H1 (cell line): ENCODE measurements at regions not wholly inside any gene's neighbourhood (a gene's known extent, or its start where the extent isn't known, plus 50 kb on each side); places are given as distances from the start of the nearest gene placed in this dataset.

Source experiments
- CTCF ChIA-PET: fragments of 300-600 bp; sonication (Branson Sonifier 250); formaldehyde crosslinking; loops from one replicate; lab custom pipeline; 2021; ENCODE audit not compliant: partially characterized antibody; lab: Charles Lee
- POLR2A ChIA-PET: fragments of 300-600 bp; sonication (Branson Sonifier 250); formaldehyde crosslinking; loops from one replicate; lab custom pipeline; 2021; ENCODE audit warnings: inconsistent platforms; ENCODE audit not compliant: partially characterized antibody; lab: Charles Lee
- DNase-seq, 2 experiments: peaks; one replicate each; pipeline versions ENCODE4 v3.0.0 to v3.0.0-alpha.2; 2010 to 2022; ENCODE audit warnings: low spot score in 2 of 2, low read depth in 1 of 2, mixed read lengths in 1 of 2
- FAIRE-seq: peaks from 2 replicates; lab custom pipeline; 2011; peaks lifted over from hg19 to GRCh38; lab: Jason Lieb, UNC
- H2AFZ ChIP-seq: 2 replicates; pipeline ENCODE4 v1.8.1; 2012; ENCODE audit warnings: low read length, inconsistent platforms
- H2AK5ac ChIP-seq: 2 replicates; pipeline ENCODE4 v1.6.1; 2013; ENCODE audit warnings: low read depth, low read length
- H2BK120ac ChIP-seq: replicated peaks from 2 replicates; pipeline ENCODE3; 2013; ENCODE audit warnings: low read depth, low read length, inconsistent platforms
- H2BK12ac ChIP-seq: 2 replicates; pipeline ENCODE4 v1.6.1; 2013; ENCODE audit warnings: low read depth, low read length
- H2BK15ac ChIP-seq: 2 replicates; pipeline ENCODE4 v1.6.1; 2013; ENCODE audit warnings: low read length
- H2BK20ac ChIP-seq: 2 replicates; pipeline ENCODE4 v1.6.1; 2013; ENCODE audit warnings: low read length
- H2BK5ac ChIP-seq: 2 replicates; pipeline ENCODE4 v1.6.1; 2013; ENCODE audit warnings: low read depth, low read length
- H3K14ac ChIP-seq: 2 replicates; pipeline ENCODE4 v1.6.1; 2013; ENCODE audit warnings: inconsistent platforms; ENCODE audit not compliant: insufficient read length
- H3K18ac ChIP-seq: 2 replicates; pipeline ENCODE4 v1.6.1; 2013; ENCODE audit warnings: low read length; ENCODE audit errors: extremely low read depth
- H3K23ac ChIP-seq: 2 replicates; pipeline ENCODE4 v1.6.1; 2013; ENCODE audit warnings: inconsistent platforms; ENCODE audit not compliant: insufficient read length
- H3K23me2 ChIP-seq: 2 replicates; pipeline ENCODE4 v1.6.1; 2013; ENCODE audit warnings: low read depth, low read length
- H3K27ac ChIP-seq: 2 replicates; pipeline ENCODE4 v1.6.1; 2011; ENCODE audit warnings: low read depth, low read length, inconsistent platforms
- H3K27me3 ChIP-seq, 4 experiments: replicated peaks in 1 of 4; 1 replicate in 1 of 4; 2 replicates in 3 of 4; pipeline versions ENCODE4 v1.6.1 to v1.8.1; 2011 to 2013; ENCODE audit warnings: low read length in 3 of 4, mild to moderate bottlenecking in 3 of 4, inconsistent platforms in 2 of 4, mixed read lengths in 2 of 4, moderate library complexity in 1 of 4; ENCODE audit not compliant: control insufficient read depth in 3 of 4, insufficient read depth in 3 of 4; ENCODE audit errors: extremely low read depth in 1 of 4
- H3K36me3 ChIP-seq, 4 experiments: 2 replicates each; pipeline versions ENCODE4 v1.6.1 to v1.8.1; 2011 to 2013; ENCODE audit warnings: mild to moderate bottlenecking in 4 of 4, low read length in 3 of 4, moderate library complexity in 2 of 4, control low read depth in 1 of 4, inconsistent platforms in 1 of 4; ENCODE audit not compliant: insufficient read depth in 4 of 4, control insufficient read depth in 2 of 4
- H3K4ac ChIP-seq: replicated peaks from 2 replicates; pipeline ENCODE3; 2013; ENCODE audit warnings: low read length, low read depth, mixed read lengths, inconsistent platforms; ENCODE audit not compliant: insufficient read length
- H3K4me1 ChIP-seq, 4 experiments: replicated peaks in 1 of 4; 1 replicate in 1 of 4; 2 replicates in 3 of 4; pipeline versions ENCODE4 v1.6.1 to v1.8.1; 2011 to 2013; ENCODE audit warnings: low read length in 3 of 4, inconsistent platforms in 2 of 4, mixed read lengths in 1 of 4; ENCODE audit not compliant: insufficient read depth in 4 of 4, control insufficient read depth in 3 of 4
- H3K4me2 ChIP-seq, 2 experiments: 2 replicates each; pipeline versions ENCODE4 v1.6.1 to v1.8.1; 2011 to 2013; ENCODE audit warnings: low read depth in 2 of 2, low read length in 2 of 2, control low read depth in 1 of 2, inconsistent platforms in 1 of 2, mild to moderate bottlenecking in 1 of 2; ENCODE audit not compliant: insufficient read depth in 1 of 2
- H3K4me3 ChIP-seq, 4 experiments: fragments of 200-600, 300-600 bp in 1 of 4; sonication (generic), shearing (Covaris generic), sonication (Bioruptor Twin) in 1 of 4; 2 replicates each; pipeline versions ENCODE4 v1.5.1 to v1.8.1; 2011 to 2016; ENCODE audit warnings: low read length in 4 of 4, low read depth in 3 of 4, control low read depth in 2 of 4, inconsistent platforms in 2 of 4, mild to moderate bottlenecking in 2 of 4, mixed read lengths in 1 of 4, moderate library complexity in 1 of 4; ENCODE audit not compliant: insufficient read depth in 2 of 4; ENCODE audit errors: extremely low read depth in 1 of 4
- H3K56ac ChIP-seq: replicated peaks from 2 replicates; pipeline ENCODE3; 2013; ENCODE audit warnings: low read depth, mild to moderate bottlenecking, mixed read lengths, low read length, inconsistent platforms; ENCODE audit not compliant: insufficient read length
- H3K79me1 ChIP-seq: 2 replicates; pipeline ENCODE4 v1.6.1; 2013; ENCODE audit warnings: low read depth, low read length, control low read depth
- H3K79me2 ChIP-seq, 2 experiments: 2 replicates each; pipeline versions ENCODE4 v1.6.1 to v1.8.1; 2012 to 2013; ENCODE audit warnings: low read length in 2 of 2, mild to moderate bottlenecking in 2 of 2, inconsistent platforms in 1 of 2; ENCODE audit not compliant: insufficient read depth in 2 of 2, control insufficient read depth in 1 of 2
- H3K9ac ChIP-seq, 4 experiments: replicated peaks in 1 of 4; 1 replicate in 1 of 4; 2 replicates in 3 of 4; pipeline versions ENCODE4 v1.6.1 to v1.8.1; 2011 to 2013; ENCODE audit warnings: low read depth in 3 of 4, low read length in 3 of 4, control low read depth in 2 of 4, mild to moderate bottlenecking in 2 of 4, moderate library complexity in 2 of 4, inconsistent platforms in 1 of 4; ENCODE audit errors: extremely low read depth in 1 of 4
- H3K9me3 ChIP-seq, 2 experiments: 2 replicates each; pipeline versions ENCODE4 v1.6.1 to v1.8.1; 2012 to 2013; ENCODE audit warnings: mild to moderate bottlenecking in 2 of 2, moderate library complexity in 2 of 2, control low read depth in 1 of 2, inconsistent platforms in 1 of 2, low read depth in 1 of 2, low read length in 1 of 2, mixed read lengths in 1 of 2; ENCODE audit not compliant: insufficient read depth in 2 of 2
- H4K20me1 ChIP-seq, 2 experiments: replicated peaks in 1 of 2; 2 replicates each; pipeline versions ENCODE3 to v1.8.1; 2011 to 2013; ENCODE audit warnings: inconsistent platforms in 2 of 2, low read length in 2 of 2, mild to moderate bottlenecking in 1 of 2; ENCODE audit not compliant: insufficient read depth in 2 of 2, control insufficient read depth in 1 of 2
- H4K5ac ChIP-seq: 2 replicates; pipeline ENCODE4 v1.6.1; 2013; ENCODE audit warnings: low read length, low read depth, mixed read lengths, inconsistent platforms; ENCODE audit not compliant: insufficient read length
- H4K8ac ChIP-seq: 2 replicates; pipeline ENCODE4 v1.8.0; 2013; ENCODE audit warnings: mild to moderate bottlenecking, moderate library complexity, low read length, inconsistent platforms; ENCODE audit not compliant: insufficient read depth; ENCODE audit errors: extremely low read depth
- H4K91ac ChIP-seq: replicated peaks from 2 replicates; pipeline ENCODE3; 2013; ENCODE audit warnings: low read length, mixed read lengths, inconsistent platforms; ENCODE audit not compliant: insufficient read length
- CREB1 ChIP-seq: IDR thresholded peaks from 2 replicates; pipeline ENCODE4 v1.6.1; 2012; ENCODE audit warnings: inconsistent platforms
- EZH2 ChIP-seq: fragments of 200-600 bp; sonication (generic); IDR thresholded peaks from 2 replicates; pipeline ENCODE4 v1.7.1; 2012; ENCODE audit warnings: low read depth, mild to moderate bottlenecking, moderate library complexity, low read length, inconsistent platforms; ENCODE audit not compliant: severe bottlenecking
- KDM5A ChIP-seq: fragments of 200-600 bp; IDR thresholded peaks from 2 replicates; pipeline ENCODE4 v1.7.1; 2012; ENCODE audit warnings: mild to moderate bottlenecking, low read length, inconsistent platforms, mixed read lengths
- MAFK ChIP-seq: IDR thresholded peaks from 2 replicates; pipeline ENCODE4 v1.6.1; 2012; ENCODE audit warnings: low read depth, mild to moderate bottlenecking, improper control_type of control experiment, low read length
- PHF8 ChIP-seq: fragments of 200-600 bp; sonication (generic); conservative IDR thresholded peaks from 2 replicates; pipeline ENCODE4 v1.7.1; 2012; ENCODE audit warnings: low read depth, mild to moderate bottlenecking, inconsistent platforms, low read length, moderate library complexity
- POU5F1 ChIP-seq: IDR thresholded peaks from 2 replicates; pipeline ENCODE4 v1.6.1; 2011; ENCODE audit warnings: low read depth, mild to moderate bottlenecking, low read length, moderate library complexity
- RAD21 ChIP-seq, 2 experiments: IDR thresholded peaks in 1 of 2; conservative IDR thresholded peaks in 1 of 2; 2 replicates each; pipeline ENCODE4 v1.6.1; 2011; ENCODE audit warnings: low read depth in 2 of 2, low read length in 2 of 2, improper control_type of control experiment in 1 of 2, inconsistent platforms in 1 of 2, mild to moderate bottlenecking in 1 of 2, moderate library complexity in 1 of 2
- SIRT6 ChIP-seq: IDR thresholded peaks from one replicate; pipeline ENCODE4 v1.7.1; 2012; ENCODE audit warnings: low read length, inconsistent platforms
- SIX5 ChIP-seq: IDR thresholded peaks from 2 replicates; pipeline ENCODE4 v1.6.1; 2011; ENCODE audit warnings: mild to moderate bottlenecking, low read depth, low read length
- SP2 ChIP-seq: IDR thresholded peaks from 2 replicates; pipeline ENCODE4 v1.6.1; 2012; ENCODE audit warnings: mild to moderate bottlenecking, low read length, inconsistent platforms
- YY1 ChIP-seq: IDR thresholded peaks from 2 replicates; pipeline ENCODE4 v1.6.1; 2011; ENCODE audit warnings: low read depth, mild to moderate bottlenecking, low read length
- WGBS, 2 experiments: shearing (Covaris generic) in 1 of 2; methylation state at CpG; one replicate each; pipeline versions ENCODE4 v1.1.6 to v1.1.7; 2013 to 2015; ENCODE audit warnings: low lambda C conversion rate in 2 of 2, mixed read lengths in 2 of 2, inconsistent platforms in 1 of 2, low coverage in 1 of 2, missing lambda C conversion rate in 1 of 2; ENCODE audit not compliant: insufficient replicate concordance in 2 of 2, insufficient coverage in 1 of 2, insufficient read length in 1 of 2; ENCODE audit errors: extremely low coverage in 1 of 2, missing lambda C conversion rate in 1 of 2; 5-methylcytosine and 5-hydroxymethylcytosine counted together
- TF ChIP-seq, protein P1 (sequence below): IDR thresholded peaks from 2 replicates; pipeline ENCODE4 v1.6.1; 2012; ENCODE audit warnings: inconsistent platforms
- TF ChIP-seq, protein P2 (sequence below): IDR thresholded peaks from 2 replicates; pipeline ENCODE4 v1.6.1; 2011; ENCODE audit warnings: low read depth, mild to moderate bottlenecking, low read length; ENCODE audit not compliant: insufficient read depth

- H3K27ac ChIP-seq: no peak overlapping the region
- H4K5ac ChIP-seq: no peak overlapping the region
- H3K9ac ChIP-seq: no peak overlapping the region
- peaks cover 9% of the 10 kb centered on the region; the same call in 1 of the 2 replicates for H3K23me2 ChIP-seq
- peaks cover 3 to 11% (median 5%) of the 10 kb centered on the region in 4 experiments; a peak in 5 of 7 replicates for H3K4me1 ChIP-seq
- FAIRE-seq (no peak), DNase-seq (no peak)
- H2BK15ac ChIP-seq: peak overlapping the region; percentile 95; the same call in 1 of the 2 replicates
- no peak overlapping the region for H2BK12ac ChIP-seq
- no peak overlapping the region for H2BK120ac ChIP-seq
- H3K27me3 ChIP-seq: no peaks in the 10 kb centered on the region; a peak in 1 of 7 replicates
- H3K79me1 ChIP-seq: no peaks in the 10 kb centered on the region
- no peak overlapping the region for H3K18ac ChIP-seq
- H4K8ac ChIP-seq: no peak overlapping the region; the same call in 1 of the 2 replicates
- POLR2A ChIA-PET: no interaction called here
- H3K36me3 ChIP-seq: no peaks in the 10 kb centered on the region
- no peak overlapping the region for H3K56ac ChIP-seq
- CTCF ChIA-PET: interaction anchor here (1.0 kb wide), 1 partner anchor 202 kb away, joined by 3 read pairs; no protein-coding TSS in a partner anchor
- H3K9me3 ChIP-seq: peaks cover 0 to 3% of the 10 kb centered on the region in 2 experiments; a peak in 1 of 4 replicates
- no peak overlapping the region for H2BK5ac ChIP-seq
- no peaks in the 10 kb centered on the region for H4K20me1 ChIP-seq
- H3K4me3 ChIP-seq: no peak overlapping the region
- H3K23ac ChIP-seq: no peak overlapping the region
- H3K4me2 ChIP-seq: no peak overlapping the region
- 0 out of 2 replicates have a peak overlapping the region, but pooled peaks have one; percentile 82 for H2AK5ac ChIP-seq
- no peak overlapping the region for H3K14ac ChIP-seq
- no peak overlapping the region for H4K91ac ChIP-seq
- no peaks in the 10 kb centered on the region for H3K79me2 ChIP-seq
- no peak overlapping the region for H2AFZ ChIP-seq
- 95% methylated on average over 15 of the region's 15 CpGs; no CpG with 5 or more reads in 1 of the 2 experiments for WGBS, 2 experiments
- no peak overlapping the region for H3K4ac ChIP-seq
- H2BK20ac ChIP-seq: no peak overlapping the region
- no peak for TF ChIP-seq MAFK
- TF ChIP-seq KDM5A: no peak
- TF ChIP-seq SP2: no peak
- TF ChIP-seq, protein P1, sequence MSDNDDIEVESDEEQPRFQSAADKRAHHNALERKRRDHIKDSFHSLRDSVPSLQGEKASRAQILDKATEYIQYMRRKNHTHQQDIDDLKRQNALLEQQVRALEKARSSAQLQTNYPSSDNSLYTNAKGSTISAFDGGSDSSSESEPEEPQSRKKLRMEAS: no peak
- no peak for TF ChIP-seq POU5F1
- TF ChIP-seq, protein P2, sequence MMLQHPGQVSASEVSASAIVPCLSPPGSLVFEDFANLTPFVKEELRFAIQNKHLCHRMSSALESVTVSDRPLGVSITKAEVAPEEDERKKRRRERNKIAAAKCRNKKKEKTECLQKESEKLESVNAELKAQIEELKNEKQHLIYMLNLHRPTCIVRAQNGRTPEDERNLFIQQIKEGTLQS: no peak
- no peak for TF ChIP-seq CREB1
- no peak for TF ChIP-seq YY1
- TF ChIP-seq SIRT6: no peak
- TF ChIP-seq PHF8: no peak
- no peak for TF ChIP-seq RAD21 (IDR thresholded peaks at IDR 0.05 in 1 of 2, conservative IDR thresholded peaks at IDR 0.05 in 1 of 2; ENCODE audit: low read depth in 2 of 2, low read length in 2 of 2)
- TF ChIP-seq EZH2: no peak
- TF ChIP-seq SIX5: no peak
Observed at GRCh38 chr16:86671486-86672178, 93.3 kb downstream of the FOXL1 start.
